Neural progenitor cell (in vitro differentiated cells): ENCODE measurements at regions not wholly inside any gene's neighbourhood (a gene's known extent, or its start where the extent isn't known, plus 50 kb on each side); places are given as distances from the start of the nearest gene placed in this dataset.

Experiments used
- DNase-seq: peaks from one replicate; pipeline ENCODE4 v3.0.0-alpha.2; 2016; ENCODE audit warnings: low spot score
- H2AFZ ChIP-seq: fragments of 200-600 bp; sonication (generic); replicated peaks from 2 replicates; pipeline ENCODE4 v1.6.1; 2016; ENCODE audit warnings: antibody characterized with exemption
- H3F3A ChIP-seq: fragments of 200-600 bp; sonication (generic); 2 replicates; pipeline ENCODE4 v1.6.1; 2016; ENCODE audit warnings: antibody characterized with exemption, low read depth
- H3K27ac ChIP-seq: fragments of 200-600 bp; sonication (generic); 2 replicates; pipeline ENCODE4 v1.5.1; 2016; ENCODE audit warnings: mild to moderate bottlenecking
- H3K27me3 ChIP-seq: fragments of 200-600 bp; sonication (generic); 2 replicates; pipeline ENCODE4 v1.6.1; 2016; ENCODE audit warnings: mild to moderate bottlenecking, moderate library complexity
- H3K36me3 ChIP-seq: fragments of 200-600 bp; sonication (generic); 2 replicates; pipeline ENCODE4 v1.5.1; 2016
- H3K4me1 ChIP-seq: fragments of 200-600 bp; sonication (generic); 2 replicates; pipeline ENCODE4 v1.6.1; 2016; ENCODE audit warnings: mixed run types
- H3K4me2 ChIP-seq: fragments of 200-600 bp; sonication (generic); 2 replicates; pipeline ENCODE4 v1.6.1; 2016
- H3K4me3 ChIP-seq: fragments of 200-600 bp; sonication (generic); 2 replicates; pipeline ENCODE4 v1.5.1; 2016
- H3K79me2 ChIP-seq: fragments of 200-600 bp; sonication (generic); 2 replicates; pipeline ENCODE4 v1.6.1; 2016; ENCODE audit warnings: low read depth
- H3K9ac ChIP-seq: fragments of 200-600 bp; sonication (generic); 2 replicates; pipeline ENCODE4 v1.6.1; 2016
- H3K9me3 ChIP-seq: fragments of 200-600 bp; sonication (generic); 2 replicates; pipeline ENCODE4 v1.5.1; 2016; ENCODE audit warnings: low read depth
- H4K20me1 ChIP-seq: fragments of 200-600 bp; sonication (generic); 2 replicates; pipeline ENCODE4 v1.6.1; 2016; ENCODE audit warnings: low read depth
- H3K27ac Mint-ChIP-seq: 3 replicates; pipeline ENCODE4 v1.8.0; 2021; ENCODE audit warnings: mixed read lengths
- H3K27me3 Mint-ChIP-seq: 2 replicates; pipeline ENCODE4 v1.8.0; 2022; ENCODE audit warnings: low read depth, mild to moderate bottlenecking, inconsistent platforms, moderate library complexity, mixed read lengths; ENCODE audit not compliant: insufficient read depth
- H3K36me3 Mint-ChIP-seq: 3 replicates; pipeline ENCODE4 v1.8.0; 2021; ENCODE audit warnings: mixed read lengths
- H3K4me1 Mint-ChIP-seq: 3 replicates; pipeline ENCODE4 v1.8.0; 2021; ENCODE audit warnings: mixed read lengths
- H3K4me3 Mint-ChIP-seq: 3 replicates; pipeline ENCODE4 v1.8.0; 2021; ENCODE audit warnings: mild to moderate bottlenecking, moderate library complexity, mixed read lengths
- H3K9me3 Mint-ChIP-seq: 3 replicates; pipeline ENCODE4 v1.8.0; 2020; ENCODE audit warnings: mixed read lengths
- EZH2 ChIP-seq: fragments of 200-600 bp; sonication (generic); IDR thresholded peaks from 2 replicates; pipeline ENCODE4 v1.6.1; 2017; ENCODE audit warnings: antibody characterized with exemption, mild to moderate bottlenecking, moderate library complexity
- EZH2phosphoT487 ChIP-seq: fragments of 200-600 bp; sonication (generic); IDR thresholded peaks from 2 replicates; pipeline ENCODE4 v1.6.1; 2017; ENCODE audit warnings: antibody characterized with exemption
- TF ChIP-seq, protein P1 (sequence below): fragments of 200-600 bp; sonication (generic); IDR thresholded peaks from 2 replicates; pipeline ENCODE4 v1.5.1; 2017; ENCODE audit warnings: antibody characterized with exemption, mild to moderate bottlenecking

DNA sequence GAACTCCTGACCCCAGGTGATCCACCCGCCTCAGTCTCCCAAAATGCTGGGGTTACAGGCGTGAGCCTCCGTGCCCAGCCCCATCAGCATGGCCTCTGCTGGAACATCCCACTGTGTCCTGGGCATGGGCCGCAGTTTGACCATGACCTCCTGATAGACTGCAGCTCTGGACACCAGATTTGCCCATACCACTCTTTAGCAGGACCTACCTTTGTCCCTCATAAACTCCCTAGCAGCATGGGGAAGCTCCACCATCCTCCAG is 92.6 kb downstream of the MYCN start:
- H3K9me3 Mint-ChIP-seq, result no peaks in the 10 kb centered on the region
- no peak overlapping the region for H3K4me2 ChIP-seq

DNA sequence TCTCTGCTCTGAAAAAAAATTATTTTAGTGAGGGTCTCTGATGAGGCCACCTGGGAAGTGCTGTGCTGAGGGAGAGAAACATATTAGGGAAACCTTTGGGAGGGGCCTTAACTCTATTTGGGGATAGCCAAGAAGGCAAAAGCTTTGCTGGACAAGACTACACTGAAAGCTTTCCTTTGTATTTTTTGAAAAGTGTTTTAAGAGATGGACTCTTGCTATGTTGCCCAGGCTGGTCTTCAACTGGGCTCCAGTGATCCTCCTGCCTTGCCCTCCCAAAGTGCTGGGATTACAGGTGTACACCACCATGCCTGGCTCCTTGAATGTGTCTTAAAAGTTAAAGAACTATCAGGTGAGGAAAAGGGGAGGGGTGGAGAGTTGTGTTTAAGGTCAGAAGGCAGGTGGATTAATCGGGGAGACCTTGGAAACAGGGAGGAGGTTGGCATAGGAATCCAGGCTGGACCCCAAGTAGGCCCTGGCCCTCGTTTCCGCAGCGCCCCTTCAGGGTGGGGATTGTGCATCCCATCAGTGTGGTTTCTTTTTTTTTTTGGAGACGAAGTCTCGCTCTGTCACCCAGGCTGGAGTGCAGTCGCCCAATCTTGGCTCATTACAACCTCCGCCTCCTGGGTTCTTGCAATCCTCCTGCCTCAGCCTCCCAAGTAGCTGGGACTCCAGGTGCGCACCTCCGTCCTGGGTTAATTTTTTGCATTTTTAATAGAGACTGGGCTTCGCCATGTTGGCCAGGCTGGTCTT is 92.1 kb downstream of the MYCN start:
- H3K9me3 Mint-ChIP-seq, result no peaks in the 10 kb centered on the region
- H3K36me3 ChIP-seq, result no peaks in the 10 kb centered on the region
- peak overlapping the region; percentile 62 for H3K4me2 ChIP-seq
- peaks cover 47% of the 10 kb centered on the region for H3K4me1 ChIP-seq
- no peak overlapping the region for H3K27ac Mint-ChIP-seq
- peak overlapping the region; percentile 39 for H3K4me3 Mint-ChIP-seq
- peaks cover 15% of the 10 kb centered on the region for H4K20me1 ChIP-seq
- no peaks in the 10 kb centered on the region for H3K9me3 ChIP-seq
- no peak overlapping the region for H3K27ac ChIP-seq
- H3K27me3 Mint-ChIP-seq, result peaks cover 39% of the 10 kb centered on the region
- H3K79me2 ChIP-seq, result no peaks in the 10 kb centered on the region
- H3F3A ChIP-seq, result peaks cover 42% of the 10 kb centered on the region
- H3K4me3 ChIP-seq, result no peak overlapping the region
- no peak overlapping the region for H2AFZ ChIP-seq
- H3K36me3 Mint-ChIP-seq, result no peaks in the 10 kb centered on the region
- no peak for DNase-seq
- no peaks in the 10 kb centered on the region for H3K27me3 ChIP-seq
- TF ChIP-seq EZH2phosphoT487 (no peak), EZH2 (no peak)
- TF ChIP-seq, protein P1, sequence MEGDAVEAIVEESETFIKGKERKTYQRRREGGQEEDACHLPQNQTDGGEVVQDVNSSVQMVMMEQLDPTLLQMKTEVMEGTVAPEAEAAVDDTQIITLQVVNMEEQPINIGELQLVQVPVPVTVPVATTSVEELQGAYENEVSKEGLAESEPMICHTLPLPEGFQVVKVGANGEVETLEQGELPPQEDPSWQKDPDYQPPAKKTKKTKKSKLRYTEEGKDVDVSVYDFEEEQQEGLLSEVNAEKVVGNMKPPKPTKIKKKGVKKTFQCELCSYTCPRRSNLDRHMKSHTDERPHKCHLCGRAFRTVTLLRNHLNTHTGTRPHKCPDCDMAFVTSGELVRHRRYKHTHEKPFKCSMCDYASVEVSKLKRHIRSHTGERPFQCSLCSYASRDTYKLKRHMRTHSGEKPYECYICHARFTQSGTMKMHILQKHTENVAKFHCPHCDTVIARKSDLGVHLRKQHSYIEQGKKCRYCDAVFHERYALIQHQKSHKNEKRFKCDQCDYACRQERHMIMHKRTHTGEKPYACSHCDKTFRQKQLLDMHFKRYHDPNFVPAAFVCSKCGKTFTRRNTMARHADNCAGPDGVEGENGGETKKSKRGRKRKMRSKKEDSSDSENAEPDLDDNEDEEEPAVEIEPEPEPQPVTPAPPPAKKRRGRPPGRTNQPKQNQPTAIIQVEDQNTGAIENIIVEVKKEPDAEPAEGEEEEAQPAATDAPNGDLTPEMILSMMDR, result no peak
- peaks cover 70% of the 10 kb centered on the region for H3K4me1 Mint-ChIP-seq
- no peak overlapping the region for H3K9ac ChIP-seq

More for the DNA sequence above, 92.6 kb downstream of the MYCN start:
- Mint-ChIP-seq H3K27ac (no peak overlapping the region), H3K27me3 (peaks cover 38% of the 10 kb centered on the region), H3K4me3 (no peak overlapping the region), H3K4me1 (peaks cover 75% of the 10 kb centered on the region), H3K36me3 (no peaks in the 10 kb centered on the region)
- H3K27me3 ChIP-seq, result no peaks in the 10 kb centered on the region
- no peaks in the 10 kb centered on the region for H3K36me3 ChIP-seq
- TF ChIP-seq EZH2 (no peak), EZH2phosphoT487 (no peak)
- TF ChIP-seq, protein P1, result no peak
- no peak overlapping the region for H3K9ac ChIP-seq
- H3K4me1 ChIP-seq, result peaks cover 52% of the 10 kb centered on the region
- H3F3A ChIP-seq, result peaks cover 42% of the 10 kb centered on the region
- H3K4me3 ChIP-seq, result no peak overlapping the region
- no peaks in the 10 kb centered on the region for H3K9me3 ChIP-seq
- H3K79me2 ChIP-seq, result no peaks in the 10 kb centered on the region
- DNase-seq, result no peak
- H2AFZ ChIP-seq, result no peak overlapping the region
- no peak overlapping the region for H3K27ac ChIP-seq
- peaks cover 15% of the 10 kb centered on the region for H4K20me1 ChIP-seq

DNA sequence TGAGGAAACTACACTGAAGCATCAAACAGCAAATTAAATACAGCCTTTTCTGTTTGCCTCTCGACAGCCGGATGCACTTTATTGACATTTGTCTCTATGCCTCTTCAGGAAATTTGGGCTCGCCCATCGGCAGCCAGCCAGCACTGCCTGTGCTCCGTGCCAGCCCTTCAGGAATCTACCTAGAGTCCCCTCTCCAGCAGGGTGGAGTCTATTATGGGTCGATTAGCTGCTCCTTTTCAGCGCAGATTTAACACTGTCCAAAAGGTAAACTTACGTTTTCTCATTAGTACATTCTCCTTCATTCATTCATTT is 91.5 kb downstream of the MYCN start:
- H3K27ac Mint-ChIP-seq, result no peak overlapping the region
- H3K4me1 Mint-ChIP-seq, result peaks cover 68% of the 10 kb centered on the region
- H3K27ac ChIP-seq, result no peak overlapping the region

More for the DNA sequence above, 91.5 kb downstream of the MYCN start:
- Mint-ChIP-seq H3K27me3 (peaks cover 36% of the 10 kb centered on the region), H3K4me3 (peak overlapping the region; percentile 39), H3K9me3 (no peaks in the 10 kb centered on the region), H3K36me3 (no peaks in the 10 kb centered on the region)
- Histone ChIP-seq H3K4me1 (peaks cover 47% of the 10 kb centered on the region), H3K4me3 (no peak overlapping the region), H3K36me3 (no peaks in the 10 kb centered on the region), H2AFZ (no peak overlapping the region), H4K20me1 (peaks cover 15% of the 10 kb centered on the region), H3K4me2 (peak overlapping the region; percentile 62), H3F3A (peaks cover 46% of the 10 kb centered on the region), H3K9me3 (no peaks in the 10 kb centered on the region), H3K9ac (no peak overlapping the region), H3K79me2 (no peaks in the 10 kb centered on the region), H3K27me3 (no peaks in the 10 kb centered on the region)
- DNase-seq, result no peak
- no peak for TF ChIP-seq EZH2
- TF ChIP-seq EZH2phosphoT487, result no peak
- TF ChIP-seq, protein P1, result no peak
